ENCODE measurements at regions not wholly inside any gene's neighbourhood (a gene's known extent, or its start where the extent isn't known, plus 50 kb on each side); places are given as distances from the start of the nearest gene placed in this dataset.

DNA sequence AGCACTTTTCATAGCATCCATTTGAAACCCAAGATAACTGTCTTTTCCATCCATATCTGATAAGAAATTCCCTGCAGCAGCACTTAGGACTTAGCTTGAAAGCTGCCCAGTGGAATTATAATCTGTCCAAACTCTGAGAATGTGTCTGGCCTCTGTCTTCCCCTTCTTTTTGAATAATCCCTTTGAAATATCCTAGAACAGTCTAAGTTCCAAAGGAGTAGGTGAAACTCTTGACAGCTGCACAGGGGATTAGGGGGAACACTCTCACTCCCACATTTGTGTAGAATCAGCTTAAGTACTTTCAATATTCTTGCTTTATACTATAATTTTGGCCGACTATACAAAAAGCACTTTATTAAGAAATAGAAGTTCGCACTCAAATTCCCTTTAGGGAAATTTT, 157.7 kb downstream of the PAPSS1 start:
- Histone ChIP-seq H3K4me3 (no peak overlapping the region), H3K79me2 (replicated peaks; ENCODE audit: insufficient read depth) (no peaks in the 10 kb centered on the region), H3K4me2 (no peak overlapping the region), H3K4me1 (ENCODE audit: insufficient read depth) (no peaks in the 10 kb centered on the region), H3K36me3 (ENCODE audit: insufficient read depth) (no peaks in the 10 kb centered on the region), H3K27ac (ENCODE audit: low read depth) (no peak overlapping the region), H3F3A (replicated peaks; ENCODE audit: low read depth) (no peaks in the 10 kb centered on the region), H4K20me1 (replicated peaks; ENCODE audit: insufficient read depth) (no peaks in the 10 kb centered on the region), H2AFZ (no peak overlapping the region), H3K27me3 (ENCODE audit: insufficient read depth) (no peaks in the 10 kb centered on the region), H3K9me2 (ENCODE audit: insufficient read depth) (no peaks in the 10 kb centered on the region)
- Mint-ChIP-seq H3K36me3 (ENCODE audit: low read depth) (no peaks in the 10 kb centered on the region), H3K4me1 (peaks cover 13% of the 10 kb centered on the region; the same call in 2 of the 3 replicates), H3K27me3 (ENCODE audit: insufficient read depth, low read depth, poor library complexity) (no peaks in the 10 kb centered on the region), H3K27ac (no peak overlapping the region), H3K9me3 (peaks cover 6% of the 10 kb centered on the region; the same call in 2 of the 3 replicates), H3K4me3 (no peak overlapping the region)
- ATAC-seq, result no peak
- TF ChIP-seq, protein P1, sequence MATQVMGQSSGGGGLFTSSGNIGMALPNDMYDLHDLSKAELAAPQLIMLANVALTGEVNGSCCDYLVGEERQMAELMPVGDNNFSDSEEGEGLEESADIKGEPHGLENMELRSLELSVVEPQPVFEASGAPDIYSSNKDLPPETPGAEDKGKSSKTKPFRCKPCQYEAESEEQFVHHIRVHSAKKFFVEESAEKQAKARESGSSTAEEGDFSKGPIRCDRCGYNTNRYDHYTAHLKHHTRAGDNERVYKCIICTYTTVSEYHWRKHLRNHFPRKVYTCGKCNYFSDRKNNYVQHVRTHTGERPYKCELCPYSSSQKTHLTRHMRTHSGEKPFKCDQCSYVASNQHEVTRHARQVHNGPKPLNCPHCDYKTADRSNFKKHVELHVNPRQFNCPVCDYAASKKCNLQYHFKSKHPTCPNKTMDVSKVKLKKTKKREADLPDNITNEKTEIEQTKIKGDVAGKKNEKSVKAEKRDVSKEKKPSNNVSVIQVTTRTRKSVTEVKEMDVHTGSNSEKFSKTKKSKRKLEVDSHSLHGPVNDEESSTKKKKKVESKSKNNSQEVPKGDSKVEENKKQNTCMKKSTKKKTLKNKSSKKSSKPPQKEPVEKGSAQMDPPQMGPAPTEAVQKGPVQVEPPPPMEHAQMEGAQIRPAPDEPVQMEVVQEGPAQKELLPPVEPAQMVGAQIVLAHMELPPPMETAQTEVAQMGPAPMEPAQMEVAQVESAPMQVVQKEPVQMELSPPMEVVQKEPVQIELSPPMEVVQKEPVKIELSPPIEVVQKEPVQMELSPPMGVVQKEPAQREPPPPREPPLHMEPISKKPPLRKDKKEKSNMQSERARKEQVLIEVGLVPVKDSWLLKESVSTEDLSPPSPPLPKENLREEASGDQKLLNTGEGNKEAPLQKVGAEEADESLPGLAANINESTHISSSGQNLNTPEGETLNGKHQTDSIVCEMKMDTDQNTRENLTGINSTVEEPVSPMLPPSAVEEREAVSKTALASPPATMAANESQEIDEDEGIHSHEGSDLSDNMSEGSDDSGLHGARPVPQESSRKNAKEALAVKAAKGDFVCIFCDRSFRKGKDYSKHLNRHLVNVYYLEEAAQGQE (IDR thresholded peaks at IDR 0.05; ENCODE audit: unreplicated experiment), result no peak
- TF ChIP-seq EZH2phosphoT487 (IDR thresholded peaks at IDR 0.05; ENCODE audit: unreplicated experiment) (no peak), NANOG (IDR thresholded peaks at IDR 0.05; ENCODE audit: borderline replicate concordance) (no peak), POLR2AphosphoS5 (IDR thresholded peaks at IDR 0.05; ENCODE audit: low read depth) (no peak), ZNF331 (CRISPR knock-in tag; IDR thresholded peaks at IDR 0.05; ENCODE audit: low read depth) (no peak), EZH2 (IDR thresholded peaks at IDR 0.05; ENCODE audit: low read depth, unreplicated experiment) (no peak), ZNF114 (CRISPR knock-in tag; IDR thresholded peaks at IDR 0.05) (no peak), JUNB (IDR thresholded peaks at IDR 0.05; ENCODE audit: unreplicated experiment) (no peak), STAT1 (IDR thresholded peaks at IDR 0.05; ENCODE audit: unreplicated experiment) (no peak), CREB1 (CRISPR knock-in tag; IDR thresholded peaks at IDR 0.05; ENCODE audit: low read depth) (no peak)
- TF ChIP-seq, protein P2, sequence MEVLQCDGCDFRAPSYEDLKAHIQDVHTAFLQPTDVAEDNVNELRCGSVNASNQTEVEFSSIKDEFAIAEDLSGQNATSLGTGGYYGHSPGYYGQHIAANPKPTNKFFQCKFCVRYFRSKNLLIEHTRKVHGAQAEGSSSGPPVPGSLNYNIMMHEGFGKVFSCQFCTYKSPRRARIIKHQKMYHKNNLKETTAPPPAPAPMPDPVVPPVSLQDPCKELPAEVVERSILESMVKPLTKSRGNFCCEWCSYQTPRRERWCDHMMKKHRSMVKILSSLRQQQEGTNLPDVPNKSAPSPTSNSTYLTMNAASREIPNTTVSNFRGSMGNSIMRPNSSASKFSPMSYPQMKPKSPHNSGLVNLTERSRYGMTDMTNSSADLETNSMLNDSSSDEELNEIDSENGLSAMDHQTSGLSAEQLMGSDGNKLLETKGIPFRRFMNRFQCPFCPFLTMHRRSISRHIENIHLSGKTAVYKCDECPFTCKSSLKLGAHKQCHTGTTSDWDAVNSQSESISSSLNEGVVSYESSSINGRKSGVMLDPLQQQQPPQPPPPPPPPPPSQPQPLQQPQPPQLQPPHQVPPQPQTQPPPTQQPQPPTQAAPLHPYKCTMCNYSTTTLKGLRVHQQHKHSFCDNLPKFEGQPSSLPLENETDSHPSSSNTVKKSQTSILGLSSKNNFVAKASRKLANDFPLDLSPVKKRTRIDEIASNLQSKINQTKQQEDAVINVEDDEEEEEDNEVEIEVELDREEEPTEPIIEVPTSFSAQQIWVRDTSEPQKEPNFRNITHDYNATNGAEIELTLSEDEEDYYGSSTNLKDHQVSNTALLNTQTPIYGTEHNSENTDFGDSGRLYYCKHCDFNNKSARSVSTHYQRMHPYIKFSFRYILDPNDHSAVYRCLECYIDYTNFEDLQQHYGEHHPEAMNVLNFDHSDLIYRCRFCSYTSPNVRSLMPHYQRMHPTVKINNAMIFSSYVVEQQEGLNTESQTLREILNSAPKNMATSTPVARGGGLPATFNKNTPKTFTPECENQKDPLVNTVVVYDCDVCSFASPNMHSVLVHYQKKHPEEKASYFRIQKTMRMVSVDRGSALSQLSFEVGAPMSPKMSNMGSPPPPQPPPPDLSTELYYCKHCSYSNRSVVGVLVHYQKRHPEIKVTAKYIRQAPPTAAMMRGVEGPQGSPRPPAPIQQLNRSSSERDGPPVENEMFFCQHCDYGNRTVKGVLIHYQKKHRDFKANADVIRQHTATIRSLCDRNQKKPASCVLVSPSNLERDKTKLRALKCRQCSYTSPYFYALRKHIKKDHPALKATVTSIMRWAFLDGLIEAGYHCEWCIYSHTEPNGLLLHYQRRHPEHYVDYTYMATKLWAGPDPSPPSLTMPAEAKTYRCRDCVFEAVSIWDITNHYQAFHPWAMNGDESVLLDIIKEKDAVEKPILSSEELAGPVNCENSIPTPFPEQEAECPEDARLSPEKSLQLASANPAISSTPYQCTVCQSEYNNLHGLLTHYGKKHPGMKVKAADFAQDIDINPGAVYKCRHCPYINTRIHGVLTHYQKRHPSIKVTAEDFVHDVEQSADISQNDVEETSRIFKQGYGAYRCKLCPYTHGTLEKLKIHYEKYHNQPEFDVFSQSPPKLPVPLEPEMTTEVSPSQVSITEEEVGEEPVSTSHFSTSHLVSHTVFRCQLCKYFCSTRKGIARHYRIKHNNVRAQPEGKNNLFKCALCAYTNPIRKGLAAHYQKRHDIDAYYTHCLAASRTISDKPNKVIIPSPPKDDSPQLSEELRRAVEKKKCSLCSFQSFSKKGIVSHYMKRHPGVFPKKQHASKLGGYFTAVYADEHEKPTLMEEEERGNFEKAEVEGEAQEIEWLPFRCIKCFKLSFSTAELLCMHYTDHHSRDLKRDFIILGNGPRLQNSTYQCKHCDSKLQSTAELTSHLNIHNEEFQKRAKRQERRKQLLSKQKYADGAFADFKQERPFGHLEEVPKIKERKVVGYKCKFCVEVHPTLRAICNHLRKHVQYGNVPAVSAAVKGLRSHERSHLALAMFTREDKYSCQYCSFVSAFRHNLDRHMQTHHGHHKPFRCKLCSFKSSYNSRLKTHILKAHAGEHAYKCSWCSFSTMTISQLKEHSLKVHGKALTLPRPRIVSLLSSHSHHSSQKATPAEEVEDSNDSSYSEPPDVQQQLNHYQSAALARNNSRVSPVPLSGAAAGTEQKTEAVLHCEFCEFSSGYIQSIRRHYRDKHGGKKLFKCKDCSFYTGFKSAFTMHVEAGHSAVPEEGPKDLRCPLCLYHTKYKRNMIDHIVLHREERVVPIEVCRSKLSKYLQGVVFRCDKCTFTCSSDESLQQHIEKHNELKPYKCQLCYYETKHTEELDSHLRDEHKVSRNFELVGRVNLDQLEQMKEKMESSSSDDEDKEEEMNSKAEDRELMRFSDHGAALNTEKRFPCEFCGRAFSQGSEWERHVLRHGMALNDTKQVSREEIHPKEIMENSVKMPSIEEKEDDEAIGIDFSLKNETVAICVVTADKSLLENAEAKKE (CRISPR knock-in tag; IDR thresholded peaks at IDR 0.05), result no peak
- TF ChIP-seq, protein P3, sequence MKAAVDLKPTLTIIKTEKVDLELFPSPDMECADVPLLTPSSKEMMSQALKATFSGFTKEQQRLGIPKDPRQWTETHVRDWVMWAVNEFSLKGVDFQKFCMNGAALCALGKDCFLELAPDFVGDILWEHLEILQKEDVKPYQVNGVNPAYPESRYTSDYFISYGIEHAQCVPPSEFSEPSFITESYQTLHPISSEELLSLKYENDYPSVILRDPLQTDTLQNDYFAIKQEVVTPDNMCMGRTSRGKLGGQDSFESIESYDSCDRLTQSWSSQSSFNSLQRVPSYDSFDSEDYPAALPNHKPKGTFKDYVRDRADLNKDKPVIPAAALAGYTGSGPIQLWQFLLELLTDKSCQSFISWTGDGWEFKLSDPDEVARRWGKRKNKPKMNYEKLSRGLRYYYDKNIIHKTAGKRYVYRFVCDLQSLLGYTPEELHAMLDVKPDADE (IDR thresholded peaks at IDR 0.05), result no peak
- TF ChIP-seq, protein P4, sequence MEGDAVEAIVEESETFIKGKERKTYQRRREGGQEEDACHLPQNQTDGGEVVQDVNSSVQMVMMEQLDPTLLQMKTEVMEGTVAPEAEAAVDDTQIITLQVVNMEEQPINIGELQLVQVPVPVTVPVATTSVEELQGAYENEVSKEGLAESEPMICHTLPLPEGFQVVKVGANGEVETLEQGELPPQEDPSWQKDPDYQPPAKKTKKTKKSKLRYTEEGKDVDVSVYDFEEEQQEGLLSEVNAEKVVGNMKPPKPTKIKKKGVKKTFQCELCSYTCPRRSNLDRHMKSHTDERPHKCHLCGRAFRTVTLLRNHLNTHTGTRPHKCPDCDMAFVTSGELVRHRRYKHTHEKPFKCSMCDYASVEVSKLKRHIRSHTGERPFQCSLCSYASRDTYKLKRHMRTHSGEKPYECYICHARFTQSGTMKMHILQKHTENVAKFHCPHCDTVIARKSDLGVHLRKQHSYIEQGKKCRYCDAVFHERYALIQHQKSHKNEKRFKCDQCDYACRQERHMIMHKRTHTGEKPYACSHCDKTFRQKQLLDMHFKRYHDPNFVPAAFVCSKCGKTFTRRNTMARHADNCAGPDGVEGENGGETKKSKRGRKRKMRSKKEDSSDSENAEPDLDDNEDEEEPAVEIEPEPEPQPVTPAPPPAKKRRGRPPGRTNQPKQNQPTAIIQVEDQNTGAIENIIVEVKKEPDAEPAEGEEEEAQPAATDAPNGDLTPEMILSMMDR (conservative IDR thresholded peaks at IDR 0.05; ENCODE audit: low read depth in 2 of 2), result no peak
- no peak for DNase-seq (ENCODE audit: low spot score)

Measured in GM23338 (cell line).